Esophagus squamous epithelium (tissue), 5 donors: ENCODE measurements at regions not wholly inside any gene's neighbourhood (a gene's known extent, or its start where the extent isn't known, plus 50 kb on each side); places are given as distances from the start of the nearest gene placed in this dataset.
"Not testable (repeated sequence)": the region's sequence is repeated elsewhere in the genome, so short reads cannot be mapped to it uniquely, and the experiment has no call there.

Experiments used
- DNase-seq: peaks from one replicate; lab custom pipeline; 2025; lab: John Stamatoyannopoulos, UW
- H3K27ac ChIP-seq, 4 donors: fragments of 200-600 bp; sonication (generic); one replicate each; pipeline ENCODE4 v1.5.1; 2016 to 2019; ENCODE audit warnings: mild to moderate bottlenecking in 1 of 4
- H3K27me3 ChIP-seq, 4 donors: fragments of 200-600 bp; sonication (generic); 1 replicate in 3 of 4; 2 replicates in 1 of 4; pipeline versions ENCODE4 v1.5.1 to v1.6.0; 2017 to 2021; ENCODE audit warnings: antibody characterized with exemption in 1 of 4
- H3K36me3 ChIP-seq, 3 donors: fragments of 200-600 bp; sonication (generic); one replicate each; pipeline ENCODE4 v1.5.1; 2016 to 2019
- H3K4me1 ChIP-seq, 3 donors: fragments of 200-600 bp; sonication (generic); one replicate each; pipeline ENCODE4 v1.5.1; 2017 to 2019
- H3K4me3 ChIP-seq, 4 donors: fragments of 200-600 bp; sonication (generic); 1 replicate in 3 of 4; 2 replicates in 1 of 4; pipeline ENCODE4 v1.5.1; 2016 to 2019; ENCODE audit warnings: mild to moderate bottlenecking in 2 of 4, moderate library complexity in 1 of 4
- H3K9me3 ChIP-seq, 3 donors: fragments of 200-600 bp; sonication (generic); one replicate each; pipeline ENCODE4 v1.5.1; 2016 to 2019
- POLR2A ChIP-seq, 4 donors: fragments of 450-650 bp; IDR thresholded peaks; one replicate each; pipeline ENCODE4 v1.6.1; 2017; ENCODE audit warnings: antibody characterized with exemption in 4 of 4, mild to moderate bottlenecking in 4 of 4, moderate library complexity in 3 of 4
- WGBS, 2 donors: methylation state at CpG; one replicate each; pipeline ENCODE4 v1.1.5; 2018; 5-methylcytosine and 5-hydroxymethylcytosine counted together
- intact Hi-C: fragments of 100-400 bp; cut with DNase I; formaldehyde crosslinking; loops from one replicate; pipeline ENCODE4 v1.15.0; 2022
- TF ChIP-seq, protein P1 (sequence below), 6 experiments: fragments of 450-650 bp in 4 of 6; fragments of 200-600 bp in 2 of 6; sonication (generic) in 2 of 6; IDR thresholded peaks; one replicate each; pipeline ENCODE4 v1.5.1; 2016 to 2019; ENCODE audit warnings: antibody characterized with exemption in 6 of 6, mild to moderate bottlenecking in 4 of 6, moderate library complexity in 4 of 6
- donor health status: DM: yes; HTN: yes; CAD: no.

GRCh38 chr18:65606551-65607130, 144.2 kb upstream of the CDH7 start:
- Histone ChIP-seq H3K27ac (no peak overlapping the region), H3K4me1 (no peaks in the 10 kb centered on the region), H3K36me3 (no peaks in the 10 kb centered on the region), H3K27me3 (no peaks in the 10 kb centered on the region), H3K4me3 (no peak overlapping the region), H3K9me3 (peaks cover 0 to 12% (median 0%) of the 10 kb centered on the region in 3 donors)
- WGBS, 2 donors: 73 to 74% methylated on average over 3 of the region's 3 CpGs
- no peak for TF ChIP-seq POLR2A (IDR thresholded peaks at IDR 0.05)
- TF ChIP-seq, protein P1, sequence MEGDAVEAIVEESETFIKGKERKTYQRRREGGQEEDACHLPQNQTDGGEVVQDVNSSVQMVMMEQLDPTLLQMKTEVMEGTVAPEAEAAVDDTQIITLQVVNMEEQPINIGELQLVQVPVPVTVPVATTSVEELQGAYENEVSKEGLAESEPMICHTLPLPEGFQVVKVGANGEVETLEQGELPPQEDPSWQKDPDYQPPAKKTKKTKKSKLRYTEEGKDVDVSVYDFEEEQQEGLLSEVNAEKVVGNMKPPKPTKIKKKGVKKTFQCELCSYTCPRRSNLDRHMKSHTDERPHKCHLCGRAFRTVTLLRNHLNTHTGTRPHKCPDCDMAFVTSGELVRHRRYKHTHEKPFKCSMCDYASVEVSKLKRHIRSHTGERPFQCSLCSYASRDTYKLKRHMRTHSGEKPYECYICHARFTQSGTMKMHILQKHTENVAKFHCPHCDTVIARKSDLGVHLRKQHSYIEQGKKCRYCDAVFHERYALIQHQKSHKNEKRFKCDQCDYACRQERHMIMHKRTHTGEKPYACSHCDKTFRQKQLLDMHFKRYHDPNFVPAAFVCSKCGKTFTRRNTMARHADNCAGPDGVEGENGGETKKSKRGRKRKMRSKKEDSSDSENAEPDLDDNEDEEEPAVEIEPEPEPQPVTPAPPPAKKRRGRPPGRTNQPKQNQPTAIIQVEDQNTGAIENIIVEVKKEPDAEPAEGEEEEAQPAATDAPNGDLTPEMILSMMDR (IDR thresholded peaks at IDR 0.05): no peak
- intact Hi-C loops: no loop called here
- no peak for DNase-seq

DNA sequence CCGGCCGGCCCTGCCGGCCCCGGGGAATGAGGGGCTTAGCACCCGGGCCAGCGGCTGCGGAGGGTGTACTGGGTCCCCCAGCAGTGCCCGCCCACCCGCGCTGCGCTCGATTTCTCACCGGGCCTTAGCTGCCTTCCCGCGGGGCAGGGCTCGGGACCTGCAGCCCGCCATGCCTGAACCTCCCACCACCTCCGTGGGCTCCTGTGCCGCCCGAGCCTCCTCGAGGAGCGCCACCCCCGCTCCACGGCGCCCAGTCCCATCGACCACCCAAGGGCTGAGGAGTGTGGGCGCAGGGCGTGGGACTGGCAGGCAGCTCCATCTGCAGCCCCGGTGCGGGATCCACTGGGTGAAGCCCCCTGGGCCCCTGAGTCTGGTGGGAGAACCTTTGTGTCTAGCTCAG, 145.5 kb upstream of the CDH7 start:
- not testable (repeated sequence) for H3K4me1 ChIP-seq

DNA sequence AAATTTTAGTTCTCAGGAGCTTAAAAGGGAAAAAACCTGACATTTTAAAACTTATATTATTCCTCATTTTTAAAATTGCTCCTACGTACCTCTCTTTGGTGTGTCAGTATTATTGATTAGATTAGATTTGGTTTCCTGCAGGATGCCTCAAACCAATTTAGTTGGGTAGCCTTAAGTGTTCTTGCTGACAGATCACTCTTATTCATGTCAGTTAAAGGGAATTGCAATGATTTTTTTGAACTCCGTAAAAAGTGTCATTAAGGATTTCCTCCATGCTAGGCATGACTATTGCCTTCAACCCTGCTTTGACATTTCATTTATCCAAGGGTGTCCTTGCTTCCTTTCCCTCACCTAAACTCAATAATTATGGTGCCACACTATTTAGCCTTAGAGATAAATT, 149.0 kb upstream of the CDH7 start:
- TF ChIP-seq, protein P1 (IDR thresholded peaks at IDR 0.05): no peak
- no peak for TF ChIP-seq POLR2A (IDR thresholded peaks at IDR 0.05)
- H3K36me3 ChIP-seq: no peaks in the 10 kb centered on the region
- no peak for DNase-seq
- intact Hi-C loops: no loop called here
- H3K27me3 ChIP-seq: no peaks in the 10 kb centered on the region
- H3K27ac ChIP-seq: no peak overlapping the region
- H3K4me3 ChIP-seq: no peak overlapping the region
- no peaks in the 10 kb centered on the region for H3K9me3 ChIP-seq
- no peaks in the 10 kb centered on the region for H3K4me1 ChIP-seq
- WGBS, 2 donors: 78 to 87% methylated on average over 2 of the region's 2 CpGs

More for the DNA sequence above, 145.5 kb upstream of the CDH7 start:
- H3K4me3 ChIP-seq, intact Hi-C loops, H3K36me3 ChIP-seq, DNase-seq, H3K27me3 ChIP-seq, H3K27ac ChIP-seq: not testable (repeated sequence)
- H3K9me3 ChIP-seq: peaks cover 0 to 12% (median 0%) of the 10 kb centered on the region in 3 donors
- 80% methylated on average over 1 of the region's 30 CpGs; no CpG with 5 or more reads in 1 of the 2 donors for WGBS, 2 donors

DNA sequence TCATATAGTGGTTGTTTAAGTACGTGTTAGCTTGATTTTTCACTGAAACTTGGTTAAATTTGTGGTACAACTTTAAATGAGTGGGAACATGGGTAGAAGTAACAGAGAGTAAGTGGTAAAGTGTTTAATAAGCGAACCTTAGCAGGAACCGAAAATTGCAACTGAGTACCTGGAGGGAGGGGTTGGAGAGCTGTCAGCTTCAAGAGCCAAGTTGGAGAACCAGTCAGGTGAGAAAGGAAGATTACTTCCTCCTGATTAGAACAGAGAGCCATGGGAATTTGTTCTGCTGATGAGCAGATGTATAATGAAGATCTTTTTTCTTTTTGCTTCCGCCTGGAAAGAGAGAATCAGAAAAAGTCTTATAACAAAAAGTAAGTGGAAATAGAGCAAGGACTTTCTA, 158.4 kb upstream of the CDH7 start:
- H3K36me3 ChIP-seq: no peaks in the 10 kb centered on the region
- no peak for TF ChIP-seq POLR2A (IDR thresholded peaks at IDR 0.05)
- TF ChIP-seq, protein P1 (IDR thresholded peaks at IDR 0.05): no peak
- intact Hi-C loops: no loop called here
- no peak for DNase-seq
- WGBS, 2 donors: 42 to 53% methylated on average over 4 of the region's 4 CpGs
- H3K4me3 ChIP-seq: no peak overlapping the region
- H3K27me3 ChIP-seq: no peaks in the 10 kb centered on the region
- H3K9me3 ChIP-seq: no peaks in the 10 kb centered on the region
- H3K27ac ChIP-seq: no peak overlapping the region
- H3K4me1 ChIP-seq: no peaks in the 10 kb centered on the region

- no peaks in the 10 kb centered on the region for H3K36me3 ChIP-seq
- no peaks in the 10 kb centered on the region for H3K9me3 ChIP-seq
- intact Hi-C loops: no loop called here
- no peak overlapping the region for H3K4me3 ChIP-seq
- DNase-seq: no peak
- no peaks in the 10 kb centered on the region for H3K4me1 ChIP-seq
- no peak for TF ChIP-seq POLR2A (IDR thresholded peaks at IDR 0.05)
- TF ChIP-seq, protein P1 (IDR thresholded peaks at IDR 0.05): no peak
- no peaks in the 10 kb centered on the region for H3K27me3 ChIP-seq
- 81 to 82% methylated on average over 3 of the region's 3 CpGs for WGBS, 2 donors
- H3K27ac ChIP-seq: no peak overlapping the region
These were observed 163.3 kb upstream of the CDH7 start for GRCh38 chr18:65587491-65587890.

GRCh38 chr18:65582094-65582493, 168.7 kb upstream of the CDH7 start:
- H3K4me1 ChIP-seq, intact Hi-C loops, DNase-seq, H3K9me3 ChIP-seq, H3K36me3 ChIP-seq, H3K27me3 ChIP-seq, H3K27ac ChIP-seq, H3K4me3 ChIP-seq: not testable (repeated sequence)
- no CpG with 5 or more reads among the region's 2 CpGs for WGBS, 2 donors
